OCI-LY3 (cell line): ENCODE measurements at regions not wholly inside any gene's neighbourhood (a gene's known extent, or its start where the extent isn't known, plus 50 kb on each side); places are given as distances from the start of the nearest gene placed in this dataset.

Experiments used
- H2AFZ ChIP-seq: fragments of 200-600, 300-600 bp; shearing (Covaris generic); 2 replicates; pipeline ENCODE4 v1.6.0; 2014; ENCODE audit warnings: antibody characterized with exemption, low read depth, low read length
- H3K27ac ChIP-seq: fragments of 200-600, 300-600 bp; sonication (generic); 2 replicates; pipeline ENCODE4 v1.5.1; 2014; ENCODE audit warnings: mild to moderate bottlenecking, low read length, moderate library complexity, mixed read lengths
- H3K27me3 ChIP-seq: fragments of 200-600, 300-600 bp; sonication (generic); 2 replicates; pipeline ENCODE4 v1.6.1; 2014; ENCODE audit warnings: low read depth, low read length, mixed read lengths
- H3K36me3 ChIP-seq: fragments of 200-600, 300-600 bp; sonication (generic); replicated peaks from 2 replicates; pipeline ENCODE3; 2014; ENCODE audit warnings: low read depth, low read length, mixed read lengths
- H3K4me1 ChIP-seq: fragments of 300-600, 200-600 bp; sonication (generic); 2 replicates; pipeline ENCODE4 v1.6.1; 2014; ENCODE audit warnings: low read length, mixed read lengths
- H3K4me2 ChIP-seq: fragments of 200-600, 300-600 bp; sonication (generic); 2 replicates; pipeline ENCODE4 v1.6.1; 2014; ENCODE audit warnings: low read length, mixed read lengths
- H3K4me3 ChIP-seq: fragments of 300-600, 200-600 bp; sonication (generic); 2 replicates; pipeline ENCODE4 v1.5.1; 2014; ENCODE audit warnings: antibody characterized with exemption, mild to moderate bottlenecking, low read length, moderate library complexity
- H3K79me2 ChIP-seq: fragments of 300-600, 200-600 bp; shearing (Covaris generic); 2 replicates; pipeline ENCODE4 v1.6.1; 2014; ENCODE audit warnings: mild to moderate bottlenecking, low read length, mixed read lengths
- H3K9ac ChIP-seq: fragments of 300-600, 200-600 bp; shearing (Covaris generic); 2 replicates; pipeline ENCODE4 v1.6.0; 2014; ENCODE audit warnings: mild to moderate bottlenecking, low read length, moderate library complexity
- H3K9me3 ChIP-seq: fragments of 200-600, 300-600 bp; shearing (Covaris generic); 2 replicates; pipeline ENCODE4 v1.6.1; 2014; ENCODE audit warnings: low read length, mixed read lengths; ENCODE audit not compliant: insufficient read depth
- H4K20me1 ChIP-seq: fragments of 200-600, 300-600 bp; sonication (generic); 2 replicates; pipeline ENCODE4 v1.6.1; 2016; ENCODE audit warnings: low read length, mixed read lengths; ENCODE audit not compliant: insufficient read depth
- CTCF ChIP-seq: fragments of 200-600, 300-600 bp; sonication (generic); IDR thresholded peaks from 2 replicates; pipeline ENCODE4 v1.5.1; 2014; ENCODE audit warnings: antibody characterized with exemption, low read length, low read depth
- EZH2phosphoT487 ChIP-seq: fragments of 200-600 bp; shearing (Covaris generic); IDR thresholded peaks from 2 replicates; pipeline ENCODE4 v1.6.1; 2018; ENCODE audit warnings: antibody characterized with exemption, mixed run types, low read depth

- H3K4me2 ChIP-seq: no peak overlapping the region
- TF ChIP-seq CTCF (no peak), EZH2phosphoT487 (no peak)
Measured at GRCh38 chr5:67520161-67520908, 323.7 kb upstream of the CD180 start.

GRCh38 chr5:67518227-67518626, 321.6 kb upstream of the CD180 start:
- Histone ChIP-seq H3K27me3 (no peaks in the 10 kb centered on the region), H3K9ac (no peak overlapping the region), H4K20me1 (no peaks in the 10 kb centered on the region), H3K79me2 (no peaks in the 10 kb centered on the region), H3K4me2 (no peak overlapping the region), H2AFZ (no peak overlapping the region), H3K36me3 (no peaks in the 10 kb centered on the region), H3K4me3 (no peak overlapping the region), H3K9me3 (no peaks in the 10 kb centered on the region), H3K27ac (no peak overlapping the region), H3K4me1 (no peaks in the 10 kb centered on the region)
- TF ChIP-seq CTCF (no peak), EZH2phosphoT487 (no peak)

More at GRCh38 chr5:67520161-67520908, 323.7 kb upstream of the CD180 start:
- Histone ChIP-seq H3K36me3 (no peaks in the 10 kb centered on the region), H3K4me3 (no peak overlapping the region), H2AFZ (no peak overlapping the region), H3K27me3 (no peaks in the 10 kb centered on the region), H3K4me1 (no peaks in the 10 kb centered on the region), H3K27ac (no peak overlapping the region), H4K20me1 (no peaks in the 10 kb centered on the region), H3K79me2 (no peaks in the 10 kb centered on the region), H3K9ac (no peak overlapping the region), H3K9me3 (no peaks in the 10 kb centered on the region)

GRCh38 chr5:67516948-67517565, 320.5 kb upstream of the CD180 start:
- no peak for TF ChIP-seq CTCF
- TF ChIP-seq EZH2phosphoT487: no peak
- H3K27me3 ChIP-seq: no peaks in the 10 kb centered on the region
- no peaks in the 10 kb centered on the region for H3K79me2 ChIP-seq
- H3K9ac ChIP-seq: no peak overlapping the region
- H3K4me2 ChIP-seq: no peak overlapping the region
- H2AFZ ChIP-seq: no peak overlapping the region
- H4K20me1 ChIP-seq: no peaks in the 10 kb centered on the region
- H3K4me3 ChIP-seq: no peak overlapping the region
- no peaks in the 10 kb centered on the region for H3K9me3 ChIP-seq
- no peaks in the 10 kb centered on the region for H3K4me1 ChIP-seq
- no peaks in the 10 kb centered on the region for H3K36me3 ChIP-seq
- H3K27ac ChIP-seq: no peak overlapping the region

DNA sequence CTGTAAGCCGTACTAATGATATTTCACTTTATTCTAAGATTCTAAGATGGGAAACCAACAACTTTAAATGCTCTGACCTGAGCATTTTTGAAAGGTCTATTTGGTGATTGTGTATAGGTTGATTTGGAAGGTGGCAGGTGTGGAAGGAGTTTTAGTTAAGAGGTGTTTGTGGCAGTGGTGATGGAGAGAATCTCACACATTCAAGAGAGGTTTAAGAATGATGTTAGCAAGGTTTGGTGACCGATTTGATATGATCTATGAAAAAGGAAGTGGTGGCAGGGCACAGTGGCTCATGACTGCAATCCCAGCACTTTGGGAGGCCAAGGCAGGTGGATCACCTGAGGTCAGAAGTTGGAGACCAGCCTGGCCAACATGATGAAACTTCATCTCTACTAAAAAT, 319.2 kb upstream of the CD180 start:
- H3K4me3 ChIP-seq: no peak overlapping the region
- no peaks in the 10 kb centered on the region for H3K4me1 ChIP-seq
- no peaks in the 10 kb centered on the region for H3K9me3 ChIP-seq
- no peak overlapping the region for H3K27ac ChIP-seq
- no peak overlapping the region for H3K9ac ChIP-seq
- no peak overlapping the region for H3K4me2 ChIP-seq
- TF ChIP-seq CTCF (no peak), EZH2phosphoT487 (no peak)
- H3K36me3 ChIP-seq: no peaks in the 10 kb centered on the region
- no peaks in the 10 kb centered on the region for H3K79me2 ChIP-seq
- no peaks in the 10 kb centered on the region for H3K27me3 ChIP-seq
- no peaks in the 10 kb centered on the region for H4K20me1 ChIP-seq
- H2AFZ ChIP-seq: no peak overlapping the region
